ENCODE measurements at regions not wholly inside any gene's neighbourhood (a gene's known extent, or its start where the extent isn't known, plus 50 kb on each side); places are given as distances from the start of the nearest gene placed in this dataset.
"Not testable (repeated sequence)": the region's sequence is repeated elsewhere in the genome, so short reads cannot be mapped to it uniquely, and the experiment has no call there.

DNA sequence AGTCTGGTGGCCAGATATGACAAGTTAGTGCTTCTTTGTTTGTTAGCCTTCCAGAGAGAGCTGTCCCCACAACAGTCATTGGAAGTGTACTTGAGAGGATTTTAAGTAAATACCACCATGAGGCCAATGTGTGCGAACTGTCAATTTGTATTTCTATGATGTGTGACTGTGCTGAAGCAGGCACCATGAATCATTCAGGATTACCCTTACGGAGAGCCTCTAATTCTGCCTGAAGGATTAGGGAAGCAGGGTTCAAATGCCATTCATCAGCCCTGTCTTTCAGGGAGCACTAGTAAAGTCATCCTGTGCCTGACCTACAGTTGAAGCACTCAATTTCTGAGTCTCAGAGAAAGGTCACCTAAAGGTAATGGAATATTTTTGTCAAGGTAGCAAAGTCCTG is 109.3 kb downstream of the GATA3 start:
- Histone ChIP-seq H3K18ac (ENCODE audit: low read length) (no peak overlapping the region), H2BK5ac (ENCODE audit: low read length) (no peak overlapping the region), H4K91ac (ENCODE audit: low read depth, low read length, poor library complexity) (no peak overlapping the region), H3K9ac (ENCODE audit: low read depth, low read length, poor library complexity) (no peak overlapping the region), H3K4me1 (ENCODE audit: control insufficient read depth in 2 of 2, insufficient read depth in 1 of 2, low read depth in 1 of 2, low read length in 2 of 2) (no peaks in the 10 kb centered on the region), H3K79me1 (ENCODE audit: low read depth, low read length) (no peaks in the 10 kb centered on the region), H4K8ac (ENCODE audit: low read depth, low read length) (no peak overlapping the region), H2BK15ac (ENCODE audit: low read length) (no peak overlapping the region), H3K27ac (replicated peaks; ENCODE audit: low read length) (no peak overlapping the region), H3K9me3 (replicated peaks in 1 of 2; ENCODE audit: control insufficient read depth in 2 of 2, insufficient read depth in 1 of 2, low read depth in 1 of 2, low read length in 2 of 2) (no peaks in the 10 kb centered on the region), H3K4ac (ENCODE audit: low read length) (no peak overlapping the region), H3K27me3 (ENCODE audit: control insufficient read depth in 3 of 3, insufficient read depth in 3 of 3, low read depth in 1 of 3, low read length in 3 of 3) (no peaks in the 10 kb centered on the region), H3K23ac (ENCODE audit: low read depth, low read length, poor library complexity) (no peak overlapping the region), H3K36me3 (replicated peaks in 1 of 2; ENCODE audit: control insufficient read depth in 2 of 2, insufficient read depth in 2 of 2, low read length in 2 of 2) (no peaks in the 10 kb centered on the region), H2AFZ (ENCODE audit: low read length) (no peak overlapping the region), H3K14ac (ENCODE audit: low read length) (no peak overlapping the region), H2BK12ac (ENCODE audit: low read length) (no peak overlapping the region), H2BK120ac (ENCODE audit: low read depth, low read length) (no peak overlapping the region), H3K4me2 (ENCODE audit: insufficient read depth, low read length, poor library complexity, severe bottlenecking) (no peak overlapping the region), H2AK5ac (ENCODE audit: low read depth, low read length) (no peak overlapping the region), H3K4me3 (ENCODE audit: low read length in 2 of 2) (no peak overlapping the region)
- no peak for DNase-seq (ENCODE audit: low spot score)
- WGBS, 2 donors (ENCODE audit: extremely low coverage in 2 of 2, insufficient read length in 2 of 2, insufficient replicate concordance in 1 of 2) = no CpG with 5 or more reads among the region's 2 CpGs

DNA sequence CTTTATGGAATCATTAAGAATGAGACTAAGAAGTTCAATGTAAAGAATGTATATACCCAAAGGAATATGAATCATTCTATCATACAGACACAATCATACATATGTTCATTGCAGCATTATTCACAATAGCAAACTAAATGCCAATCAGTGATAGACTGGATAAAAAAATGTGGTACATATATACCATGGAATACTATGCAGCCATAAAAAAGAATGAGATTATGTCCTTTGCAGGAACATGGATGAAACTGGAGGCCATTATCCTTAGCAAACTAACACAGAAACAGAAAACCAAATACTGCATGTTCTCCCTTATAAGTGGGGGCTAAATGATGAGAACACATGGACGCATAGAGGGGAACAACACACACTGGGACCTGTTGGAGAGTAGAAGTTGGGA is 110.2 kb downstream of the GATA3 start:
- not testable (repeated sequence) for H3K9ac ChIP-seq (ENCODE audit: low read depth, low read length, poor library complexity); H4K8ac ChIP-seq (ENCODE audit: low read depth, low read length); H3K23ac ChIP-seq (ENCODE audit: low read depth, low read length, poor library complexity); H3K27ac ChIP-seq (replicated peaks; ENCODE audit: low read length); H3K79me1 ChIP-seq (ENCODE audit: low read depth, low read length); H3K4me1 ChIP-seq (ENCODE audit: control insufficient read depth in 2 of 2, insufficient read depth in 1 of 2, low read depth in 1 of 2, low read length in 2 of 2); H3K27me3 ChIP-seq (ENCODE audit: control insufficient read depth in 3 of 3, insufficient read depth in 3 of 3, low read depth in 1 of 3, low read length in 3 of 3); H2BK12ac ChIP-seq (ENCODE audit: low read length); H2BK120ac ChIP-seq (ENCODE audit: low read depth, low read length); H2AFZ ChIP-seq (ENCODE audit: low read length); H3K9me3 ChIP-seq (replicated peaks in 1 of 2; ENCODE audit: control insufficient read depth in 2 of 2, insufficient read depth in 1 of 2, low read depth in 1 of 2, low read length in 2 of 2); H4K91ac ChIP-seq (ENCODE audit: low read depth, low read length, poor library complexity); H3K4me3 ChIP-seq (ENCODE audit: low read length in 2 of 2); H3K36me3 ChIP-seq (replicated peaks in 1 of 2; ENCODE audit: control insufficient read depth in 2 of 2, insufficient read depth in 2 of 2, low read length in 2 of 2); H2BK15ac ChIP-seq (ENCODE audit: low read length); H3K18ac ChIP-seq (ENCODE audit: low read length); H2AK5ac ChIP-seq (ENCODE audit: low read depth, low read length); H3K4ac ChIP-seq (ENCODE audit: low read length); H3K4me2 ChIP-seq (ENCODE audit: insufficient read depth, low read length, poor library complexity, severe bottlenecking); H2BK5ac ChIP-seq (ENCODE audit: low read length); DNase-seq (ENCODE audit: low spot score); H3K14ac ChIP-seq (ENCODE audit: low read length)
- no CpG with 5 or more reads among the region's 1 CpG for WGBS, 2 donors (ENCODE audit: extremely low coverage in 2 of 2, insufficient read length in 2 of 2, insufficient replicate concordance in 1 of 2)

DNA sequence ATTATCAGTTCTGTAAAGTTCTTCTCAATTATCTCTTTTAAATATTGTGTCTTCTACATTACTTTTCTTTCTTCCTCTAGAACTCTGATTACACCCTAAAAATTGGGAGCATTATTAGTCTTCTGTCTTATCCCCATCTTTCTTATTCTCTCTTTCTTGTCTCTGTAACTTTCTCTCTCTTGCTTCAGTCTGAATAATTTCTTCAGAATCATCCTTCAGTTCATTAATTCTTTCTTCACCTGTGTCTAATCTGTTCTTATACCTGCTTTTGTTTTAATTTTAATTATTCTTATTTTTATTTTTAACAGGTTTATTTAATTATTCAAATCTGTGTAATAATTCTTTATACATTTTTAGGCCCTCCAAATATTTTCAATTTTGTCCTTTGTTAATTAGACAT is 114.3 kb downstream of the GATA3 start:
- Histone ChIP-seq H2AK5ac (ENCODE audit: low read depth, low read length) (no peak overlapping the region), H4K8ac (ENCODE audit: low read depth, low read length) (no peak overlapping the region), H3K36me3 (replicated peaks in 1 of 2; ENCODE audit: control insufficient read depth in 2 of 2, insufficient read depth in 2 of 2, low read length in 2 of 2) (no peaks in the 10 kb centered on the region), H3K4me3 (ENCODE audit: low read length in 2 of 2) (no peak overlapping the region), H3K79me1 (ENCODE audit: low read depth, low read length) (no peaks in the 10 kb centered on the region), H3K4me1 (ENCODE audit: control insufficient read depth in 2 of 2, insufficient read depth in 1 of 2, low read depth in 1 of 2, low read length in 2 of 2) (no peaks in the 10 kb centered on the region), H3K27me3 (ENCODE audit: control insufficient read depth in 3 of 3, insufficient read depth in 3 of 3, low read depth in 1 of 3, low read length in 3 of 3) (no peaks in the 10 kb centered on the region), H3K9me3 (replicated peaks in 1 of 2; ENCODE audit: control insufficient read depth in 2 of 2, insufficient read depth in 1 of 2, low read depth in 1 of 2, low read length in 2 of 2) (peaks cover 0 to 1% of the 10 kb centered on the region in 2 donors), H2BK12ac (ENCODE audit: low read length) (no peak overlapping the region), H2BK5ac (ENCODE audit: low read length) (no peak overlapping the region), H2AFZ (ENCODE audit: low read length) (no peak overlapping the region), H4K91ac (ENCODE audit: low read depth, low read length, poor library complexity) (no peak overlapping the region), H3K14ac (ENCODE audit: low read length) (no peak overlapping the region), H3K18ac (ENCODE audit: low read length) (no peak overlapping the region), H3K23ac (ENCODE audit: low read depth, low read length, poor library complexity) (no peak overlapping the region), H3K4ac (ENCODE audit: low read length) (no peak overlapping the region), H2BK15ac (ENCODE audit: low read length) (no peak overlapping the region), H2BK120ac (ENCODE audit: low read depth, low read length) (no peak overlapping the region), H3K9ac (ENCODE audit: low read depth, low read length, poor library complexity) (no peak overlapping the region), H3K4me2 (ENCODE audit: insufficient read depth, low read length, poor library complexity, severe bottlenecking) (no peak overlapping the region), H3K27ac (replicated peaks; ENCODE audit: low read length) (no peak overlapping the region)
- no peak for DNase-seq (ENCODE audit: low spot score)

DNA sequence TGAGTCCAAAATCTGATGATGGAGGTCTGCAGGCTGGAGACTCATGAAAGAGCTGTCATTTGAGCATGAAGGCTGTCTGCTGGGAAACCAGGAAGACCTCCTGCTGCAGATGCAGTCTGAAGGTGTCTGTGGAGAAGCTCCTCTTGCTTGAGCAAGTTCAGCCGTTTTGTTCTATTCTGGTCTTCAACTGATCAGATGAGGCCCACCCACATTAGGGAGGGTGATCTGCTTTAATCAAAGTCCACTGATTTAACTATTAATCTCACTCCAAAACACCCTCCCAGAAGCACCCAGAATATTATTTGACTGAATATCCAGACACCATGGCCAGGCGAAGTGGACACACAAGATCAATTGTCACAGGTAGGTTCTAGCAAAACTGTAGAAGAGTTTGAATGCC is 116.5 kb downstream of the GATA3 start:
- Histone ChIP-seq H3K14ac (ENCODE audit: low read length) (no peak overlapping the region), H3K27ac (replicated peaks; ENCODE audit: low read length) (no peak overlapping the region), H3K36me3 (replicated peaks in 1 of 2; ENCODE audit: control insufficient read depth in 2 of 2, insufficient read depth in 2 of 2, low read length in 2 of 2) (no peaks in the 10 kb centered on the region), H3K4me3 (ENCODE audit: low read length in 2 of 2) (no peak overlapping the region), H3K9ac (ENCODE audit: low read depth, low read length, poor library complexity) (no peak overlapping the region), H3K9me3 (replicated peaks in 1 of 2; ENCODE audit: control insufficient read depth in 2 of 2, insufficient read depth in 1 of 2, low read depth in 1 of 2, low read length in 2 of 2) (peaks cover 0 to 1% of the 10 kb centered on the region in 2 donors), H2AFZ (ENCODE audit: low read length) (no peak overlapping the region), H4K8ac (ENCODE audit: low read depth, low read length) (no peak overlapping the region), H2BK12ac (ENCODE audit: low read length) (no peak overlapping the region), H2BK5ac (ENCODE audit: low read length) (no peak overlapping the region), H2BK120ac (ENCODE audit: low read depth, low read length) (no peak overlapping the region), H2BK15ac (ENCODE audit: low read length) (no peak overlapping the region), H3K23ac (ENCODE audit: low read depth, low read length, poor library complexity) (no peak overlapping the region), H3K79me1 (ENCODE audit: low read depth, low read length) (no peaks in the 10 kb centered on the region), H3K4me1 (ENCODE audit: control insufficient read depth in 2 of 2, insufficient read depth in 1 of 2, low read depth in 1 of 2, low read length in 2 of 2) (peaks cover 0 to 2% of the 10 kb centered on the region in 2 donors), H3K27me3 (ENCODE audit: control insufficient read depth in 3 of 3, insufficient read depth in 3 of 3, low read depth in 1 of 3, low read length in 3 of 3) (no peaks in the 10 kb centered on the region), H3K4ac (ENCODE audit: low read length) (no peak overlapping the region), H3K18ac (ENCODE audit: low read length) (no peak overlapping the region), H4K91ac (ENCODE audit: low read depth, low read length, poor library complexity) (no peak overlapping the region), H3K4me2 (ENCODE audit: insufficient read depth, low read length, poor library complexity, severe bottlenecking) (no peak overlapping the region), H2AK5ac (ENCODE audit: low read depth, low read length) (no peak overlapping the region)
- DNase-seq (ENCODE audit: low spot score) = no peak
- no CpG with 5 or more reads among the region's 2 CpGs for WGBS, 2 donors (ENCODE audit: extremely low coverage in 2 of 2, insufficient read length in 2 of 2, insufficient replicate concordance in 1 of 2)

Measured in neuronal stem cell (in vitro differentiated cells).